ENCODE measurements at regions not wholly inside any gene's neighbourhood (a gene's known extent, or its start where the extent isn't known, plus 50 kb on each side); places are given as distances from the start of the nearest gene placed in this dataset.

DNA sequence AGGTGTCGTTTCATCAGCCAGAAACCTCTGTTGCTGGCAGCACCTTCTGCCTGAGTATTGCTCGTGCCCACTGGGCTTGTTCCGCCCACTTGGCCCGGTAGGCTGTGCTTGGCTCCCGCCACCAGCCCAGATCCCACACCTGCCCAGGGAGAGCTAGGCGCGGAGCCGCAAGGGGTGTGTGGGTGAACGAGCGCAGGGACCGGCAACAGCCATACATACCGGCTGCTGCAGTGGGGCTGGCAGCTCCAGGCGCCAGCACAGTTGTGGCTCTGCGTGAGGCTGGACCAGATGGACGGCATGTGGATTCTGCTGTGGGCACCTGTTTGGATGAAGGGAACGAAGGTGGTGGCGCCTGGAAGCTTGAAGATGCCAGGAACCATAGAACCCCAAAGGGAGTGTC lies 331.5 kb upstream of the MCTP2 start:
- Histone ChIP-seq H3K4me2 (ENCODE audit: low read depth, low read length, poor library complexity, severe bottlenecking) (no peak overlapping the region), H3K36me3 (ENCODE audit: insufficient read depth, low read length) (no peaks in the 10 kb centered on the region), H3K79me2 (ENCODE audit: insufficient read depth, low read length) (no peaks in the 10 kb centered on the region), H3K4me1 (ENCODE audit: insufficient read depth, low read length, poor library complexity, severe bottlenecking) (no peaks in the 10 kb centered on the region), H3F3A (ENCODE audit: low read depth) (no peaks in the 10 kb centered on the region), H4K20me1 (ENCODE audit: insufficient read depth, low read length, poor library complexity, severe bottlenecking) (no peaks in the 10 kb centered on the region), H3K4me3 (ENCODE audit: low read length, poor library complexity, severe bottlenecking) (no peak overlapping the region), H3K9me3 (ENCODE audit: insufficient read depth, low read depth, low read length) (no peaks in the 10 kb centered on the region), H3K9ac (ENCODE audit: low read depth, low read length, poor library complexity, severe bottlenecking) (no peak overlapping the region), H2AFZ (ENCODE audit: low read length) (no peak overlapping the region), H3K27me3 (ENCODE audit: insufficient read depth, low read length, poor library complexity, severe bottlenecking) (no peaks in the 10 kb centered on the region), H3K9me2 (replicated peaks; ENCODE audit: low read depth, low read length) (no peaks in the 10 kb centered on the region)
- no peak for TF ChIP-seq EZH2phosphoT487 (IDR thresholded peaks at IDR 0.05; ENCODE audit: borderline replicate concordance)
- TF ChIP-seq, protein P1, sequence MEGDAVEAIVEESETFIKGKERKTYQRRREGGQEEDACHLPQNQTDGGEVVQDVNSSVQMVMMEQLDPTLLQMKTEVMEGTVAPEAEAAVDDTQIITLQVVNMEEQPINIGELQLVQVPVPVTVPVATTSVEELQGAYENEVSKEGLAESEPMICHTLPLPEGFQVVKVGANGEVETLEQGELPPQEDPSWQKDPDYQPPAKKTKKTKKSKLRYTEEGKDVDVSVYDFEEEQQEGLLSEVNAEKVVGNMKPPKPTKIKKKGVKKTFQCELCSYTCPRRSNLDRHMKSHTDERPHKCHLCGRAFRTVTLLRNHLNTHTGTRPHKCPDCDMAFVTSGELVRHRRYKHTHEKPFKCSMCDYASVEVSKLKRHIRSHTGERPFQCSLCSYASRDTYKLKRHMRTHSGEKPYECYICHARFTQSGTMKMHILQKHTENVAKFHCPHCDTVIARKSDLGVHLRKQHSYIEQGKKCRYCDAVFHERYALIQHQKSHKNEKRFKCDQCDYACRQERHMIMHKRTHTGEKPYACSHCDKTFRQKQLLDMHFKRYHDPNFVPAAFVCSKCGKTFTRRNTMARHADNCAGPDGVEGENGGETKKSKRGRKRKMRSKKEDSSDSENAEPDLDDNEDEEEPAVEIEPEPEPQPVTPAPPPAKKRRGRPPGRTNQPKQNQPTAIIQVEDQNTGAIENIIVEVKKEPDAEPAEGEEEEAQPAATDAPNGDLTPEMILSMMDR (conservative IDR thresholded peaks at IDR 0.05; ENCODE audit: low read length), result no peak

DNA sequence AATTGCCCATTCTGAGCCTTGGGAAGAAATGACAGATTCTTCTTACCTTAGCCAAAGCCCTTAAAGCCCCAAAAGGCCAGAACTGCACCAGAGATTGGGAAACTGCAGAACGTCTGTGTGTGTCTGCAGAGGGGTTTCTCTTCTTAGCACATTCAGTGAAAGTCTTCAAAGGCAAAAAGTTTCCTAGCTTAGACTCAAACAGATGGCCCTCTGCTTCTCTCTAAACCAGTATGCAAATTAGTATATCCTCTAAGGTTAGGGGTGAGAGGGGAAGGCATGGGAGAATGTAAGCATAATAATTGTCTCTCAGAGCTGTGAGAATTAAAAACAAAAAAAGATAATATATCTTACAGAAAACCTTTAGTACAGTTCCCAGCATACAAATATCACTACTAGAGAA lies 334.0 kb upstream of the MCTP2 start:
- Histone ChIP-seq H3K27me3 (ENCODE audit: insufficient read depth, low read length, poor library complexity, severe bottlenecking) (no peaks in the 10 kb centered on the region), H3K79me2 (ENCODE audit: insufficient read depth, low read length) (no peaks in the 10 kb centered on the region), H3K9me2 (replicated peaks; ENCODE audit: low read depth, low read length) (no peaks in the 10 kb centered on the region), H3K4me3 (ENCODE audit: low read length, poor library complexity, severe bottlenecking) (no peak overlapping the region), H2AFZ (ENCODE audit: low read length) (no peak overlapping the region), H3K9me3 (ENCODE audit: insufficient read depth, low read depth, low read length) (no peaks in the 10 kb centered on the region), H3K4me2 (ENCODE audit: low read depth, low read length, poor library complexity, severe bottlenecking) (no peak overlapping the region), H3F3A (ENCODE audit: low read depth) (no peaks in the 10 kb centered on the region), H3K9ac (ENCODE audit: low read depth, low read length, poor library complexity, severe bottlenecking) (no peak overlapping the region), H4K20me1 (ENCODE audit: insufficient read depth, low read length, poor library complexity, severe bottlenecking) (no peaks in the 10 kb centered on the region), H3K4me1 (ENCODE audit: insufficient read depth, low read length, poor library complexity, severe bottlenecking) (no peaks in the 10 kb centered on the region), H3K36me3 (ENCODE audit: insufficient read depth, low read length) (no peaks in the 10 kb centered on the region)
- TF ChIP-seq, protein P1 (conservative IDR thresholded peaks at IDR 0.05; ENCODE audit: low read length), result no peak
- TF ChIP-seq EZH2phosphoT487 (IDR thresholded peaks at IDR 0.05; ENCODE audit: borderline replicate concordance), result no peak

DNA sequence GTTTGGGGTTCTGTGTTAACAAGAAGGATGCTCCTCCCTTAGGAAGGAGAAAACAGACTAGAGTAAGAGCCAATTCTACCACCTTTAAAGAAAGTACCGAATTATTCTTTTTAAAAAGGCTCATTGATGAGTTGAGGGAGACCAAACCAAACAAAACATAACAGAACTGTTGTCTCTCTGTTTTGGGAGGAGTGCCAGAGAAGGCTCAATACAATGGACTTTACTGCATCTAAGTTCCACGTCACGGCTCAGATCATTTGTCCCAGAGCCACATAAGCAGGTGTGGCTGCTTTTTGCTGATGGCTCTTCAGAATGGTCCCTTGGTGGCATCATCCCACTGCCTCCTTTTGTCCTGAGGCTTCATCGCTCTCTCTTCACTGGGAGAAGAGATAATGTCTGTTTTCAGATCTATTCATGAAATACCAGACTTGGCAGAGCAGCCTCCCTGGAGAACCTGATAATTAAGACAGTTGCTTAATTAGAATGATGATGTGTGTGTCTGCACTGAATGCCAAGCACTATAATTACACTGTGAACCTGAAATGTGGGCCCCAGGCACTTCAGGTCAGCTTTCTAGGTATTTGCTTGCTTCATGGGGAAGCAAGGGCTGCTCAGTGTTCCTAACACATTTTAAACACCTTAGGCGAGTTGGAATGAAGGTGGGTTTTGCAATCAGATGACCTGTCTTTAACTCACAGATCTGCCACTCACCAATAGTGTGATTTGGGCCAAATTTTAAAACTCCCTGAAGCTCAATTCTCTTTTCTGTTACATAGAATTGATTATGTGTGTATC lies 335.2 kb upstream of the MCTP2 start:
- Histone ChIP-seq H3K4me3 (ENCODE audit: low read length, poor library complexity, severe bottlenecking) (no peak overlapping the region), H3K27me3 (ENCODE audit: insufficient read depth, low read length, poor library complexity, severe bottlenecking) (no peaks in the 10 kb centered on the region), H3K4me1 (ENCODE audit: insufficient read depth, low read length, poor library complexity, severe bottlenecking) (no peaks in the 10 kb centered on the region), H3K79me2 (ENCODE audit: insufficient read depth, low read length) (no peaks in the 10 kb centered on the region), H3F3A (ENCODE audit: low read depth) (no peaks in the 10 kb centered on the region), H3K9me2 (replicated peaks; ENCODE audit: low read depth, low read length) (no peaks in the 10 kb centered on the region), H4K20me1 (ENCODE audit: insufficient read depth, low read length, poor library complexity, severe bottlenecking) (no peaks in the 10 kb centered on the region), H3K36me3 (ENCODE audit: insufficient read depth, low read length) (no peaks in the 10 kb centered on the region), H3K4me2 (ENCODE audit: low read depth, low read length, poor library complexity, severe bottlenecking) (no peak overlapping the region), H3K9ac (ENCODE audit: low read depth, low read length, poor library complexity, severe bottlenecking) (no peak overlapping the region), H3K9me3 (ENCODE audit: insufficient read depth, low read depth, low read length) (no peaks in the 10 kb centered on the region), H2AFZ (ENCODE audit: low read length) (no peak overlapping the region)
- TF ChIP-seq EZH2phosphoT487 (IDR thresholded peaks at IDR 0.05; ENCODE audit: borderline replicate concordance), result no peak
- TF ChIP-seq, protein P1 (conservative IDR thresholded peaks at IDR 0.05; ENCODE audit: low read length), result no peak

All from Loucy (cell line).